ENCODE measurements at regions not wholly inside any gene's neighbourhood (a gene's known extent, or its start where the extent isn't known, plus 50 kb on each side); places are given as distances from the start of the nearest gene placed in this dataset.

DNA sequence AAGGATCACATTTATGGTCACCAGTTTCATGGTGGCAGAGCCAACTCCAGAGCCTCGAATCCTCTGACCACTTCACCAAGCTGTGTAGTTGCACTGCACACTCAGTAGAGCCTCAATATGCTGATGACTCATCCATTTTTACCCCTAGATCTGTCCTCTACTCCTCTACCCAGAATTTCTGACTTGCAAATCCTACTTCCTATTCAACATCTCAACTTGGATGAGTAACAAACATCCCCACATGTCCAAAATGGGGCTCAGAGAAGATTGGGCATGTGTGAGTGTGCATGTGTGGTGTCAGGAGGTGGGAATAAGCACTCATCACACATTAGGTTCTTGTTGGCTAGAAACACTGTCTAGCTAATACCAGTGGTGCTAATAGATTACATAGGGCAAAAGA, 57.8 kb upstream of the IGFBP2 start:
- DNase-seq (ENCODE audit: low spot score) = no peak

DNA sequence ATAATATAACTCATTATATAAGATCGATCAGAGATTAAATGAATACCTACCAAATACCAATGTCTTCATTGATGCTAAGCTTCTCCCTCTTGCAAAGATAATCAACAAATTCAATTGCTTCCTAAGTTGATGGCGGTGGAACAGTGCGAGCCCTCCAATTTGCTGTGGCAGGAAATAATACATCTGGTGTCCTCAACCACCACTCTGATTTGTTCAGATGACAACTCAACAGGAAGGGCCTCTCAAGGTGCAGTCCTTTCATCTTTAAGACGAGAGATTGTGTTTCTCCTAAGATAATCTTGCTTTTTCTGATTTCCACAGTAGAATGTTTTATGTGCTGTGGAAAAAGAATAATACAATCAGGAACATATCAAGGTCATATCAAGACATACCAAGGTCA, 56.6 kb upstream of the IGFBP2 start:
- no peak for DNase-seq (ENCODE audit: low spot score)

DNA sequence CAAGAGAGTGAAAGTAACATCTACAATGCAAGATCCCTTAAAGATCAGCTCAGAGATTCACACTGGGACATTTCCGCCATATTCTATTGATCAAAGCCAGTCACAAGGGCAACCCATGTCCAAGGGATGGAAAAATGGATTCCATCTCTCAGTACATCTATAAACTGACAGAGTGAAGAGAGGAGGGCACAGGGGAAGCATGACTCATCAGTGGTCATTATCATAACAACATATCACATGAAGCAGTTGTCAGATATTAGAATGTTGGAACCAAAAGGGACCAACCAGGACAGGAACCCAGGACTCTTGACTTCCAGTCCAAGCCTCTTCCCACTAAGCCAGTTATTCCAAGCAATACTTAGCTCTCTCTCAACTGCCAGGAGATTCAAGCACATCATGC, 54.9 kb upstream of the IGFBP2 start:
- DNase-seq (ENCODE audit: low spot score) = no peak

DNA sequence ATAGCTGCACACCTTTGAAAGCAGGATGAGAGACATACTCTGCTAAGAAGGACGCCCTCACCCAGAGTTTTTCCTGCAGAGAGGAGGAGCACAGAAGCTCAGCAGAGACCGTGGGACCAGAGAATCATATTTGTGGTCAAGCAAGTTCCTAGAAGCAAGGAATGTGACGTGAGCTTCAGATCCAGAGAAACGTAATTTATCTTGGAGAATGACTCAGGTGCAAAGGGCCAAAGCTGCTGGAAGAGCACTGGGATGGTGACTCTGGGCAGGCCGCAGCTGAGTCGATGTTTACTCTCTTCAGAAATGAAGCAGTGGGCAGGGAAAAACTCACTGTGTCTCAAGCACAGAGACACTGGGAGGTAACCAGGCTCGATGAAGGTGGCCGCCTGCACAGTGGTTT, 50.1 kb upstream of the IGFBP2 start:
- DNase-seq (ENCODE audit: low spot score) = no peak
